A549 (cell line): ENCODE measurements at regions not wholly inside any gene's neighbourhood (a gene's known extent, or its start where the extent isn't known, plus 50 kb on each side); places are given as distances from the start of the nearest gene placed in this dataset.

Experiments
- ATAC-seq, 2 experiments: fragments of 200-7000 bp in 1 of 2; fragments of >200 bp in 1 of 2; cut with Nextera tagmentation in 1 of 2; cut with Tn5 transposase in 1 of 2; 3 replicates each; pipeline versions ENCODE4 v1.8.0 to v1.9.1; 2018 to 2020; ENCODE audit warnings: mild to moderate bottlenecking in 1 of 2, moderate library complexity in 1 of 2
- CTCF ChIA-PET: fragments of 300-600 bp; sonication (Branson Sonifier 250); formaldehyde crosslinking; extraction: SDS; loops from one replicate; lab custom pipeline; 2021; ENCODE audit warnings: antibody characterized with exemption, inconsistent platforms; lab: Yijun Ruan, JAX
- POLR2A ChIA-PET: fragments of 350-600 bp; formaldehyde crosslinking; extraction: SDS; loops from one replicate; lab custom pipeline; 2021; ENCODE audit warnings: antibody characterized with exemption, inconsistent platforms; lab: Yijun Ruan, JAX
- DNase-seq, 2 experiments: peaks; one replicate each; pipeline versions ENCODE4 v3.0.0 to v3.0.0-alpha.2; 2011 to 2016; ENCODE audit warnings: low read depth in 1 of 2, low spot score in 1 of 2
- FAIRE-seq: peaks from 2 replicates; lab custom pipeline; 2011; peaks lifted over from hg19 to GRCh38; lab: Jason Lieb, UNC
- H3K27ac ChIP-seq, 2 experiments: fragments of >200 bp; sonication (Bioruptor Twin); formaldehyde crosslinking; 3 replicates each; pipeline ENCODE4 v1.5.1; 2016 to 2017
- H3K4me1 ChIP-seq: fragments of >200 bp; sonication (Bioruptor Twin); formaldehyde crosslinking; 3 replicates; pipeline ENCODE4 v1.6.1; 2016
- H3K4me2 ChIP-seq: fragments of >200 bp; sonication (Bioruptor Twin); formaldehyde crosslinking; 3 replicates; pipeline ENCODE4 v1.6.1; 2016
- H3K4me3 ChIP-seq: fragments of >200 bp; sonication (Bioruptor Twin); formaldehyde crosslinking; 3 replicates; pipeline ENCODE4 v1.5.1; 2016
- H3K9me3 ChIP-seq: fragments of >200 bp; sonication (Bioruptor Twin); formaldehyde crosslinking; 3 replicates; pipeline ENCODE4 v1.6.1; 2016
- BHLHE40 ChIP-seq: IDR thresholded peaks from 2 replicates; pipeline ENCODE4 v1.6.1; 2012; ENCODE audit warnings: low read depth, low read length, inconsistent platforms
- CEBPB ChIP-seq, 2 experiments: fragments of >200 bp in 1 of 2; sonication (Bioruptor Twin) in 1 of 2; formaldehyde crosslinking in 1 of 2; IDR thresholded peaks; 2 replicates each; pipeline ENCODE4 v1.6.1; 2012 to 2016
- EHMT2 ChIP-seq: fragments of 200-600 bp; sonication (generic); IDR thresholded peaks from 2 replicates; pipeline ENCODE4 v1.6.1; 2016; ENCODE audit warnings: antibody characterized with exemption, low read depth, mild to moderate bottlenecking, moderate library complexity
- ESRRA ChIP-seq: fragments of 150-350 bp; IDR thresholded peaks from 2 replicates; pipeline ENCODE4 v1.6.1; 2014; ENCODE audit warnings: mild to moderate bottlenecking, low read length, borderline replicate concordance
- FOSL2 ChIP-seq, 2 experiments: fragments of 450-650 bp in 1 of 2; fragments of >200 bp in 1 of 2; sonication (Bioruptor Twin) in 1 of 2; formaldehyde crosslinking; IDR thresholded peaks; 2 replicates each; pipeline versions ENCODE4 v1.5.0 to v1.6.1; 2016 to 2020; ENCODE audit warnings: mild to moderate bottlenecking in 1 of 2, moderate library complexity in 1 of 2
- HOXB13 ChIP-seq: fragments of 250-450 bp; sonication (Bioruptor Pico); IDR thresholded peaks from 2 replicates; pipeline ENCODE4 v1.5.0; 2020; ENCODE audit warnings: low read depth, mild to moderate bottlenecking, moderate library complexity
- JUN ChIP-seq, 2 experiments: fragments of >200 bp; sonication (Bioruptor Twin); formaldehyde crosslinking; IDR thresholded peaks; 2 replicates in 1 of 2; 3 replicates in 1 of 2; pipeline ENCODE4 v1.6.1; 2016 to 2017
- KDM1A ChIP-seq: fragments of 200-600 bp; sonication (generic); IDR thresholded peaks from 2 replicates; pipeline ENCODE4 v1.6.1; 2016; ENCODE audit warnings: low read depth, mild to moderate bottlenecking
- KDM5A ChIP-seq: fragments of 200-600 bp; sonication (generic); IDR thresholded peaks from 2 replicates; pipeline ENCODE4 v1.6.1; 2016; ENCODE audit warnings: antibody characterized with exemption, mild to moderate bottlenecking
- MAFK ChIP-seq: fragments of 450-650 bp; IDR thresholded peaks from 2 replicates; pipeline ENCODE4 v1.6.1; 2014; ENCODE audit not compliant: partially characterized antibody
- MAZ ChIP-seq: fragments of 150-350 bp; IDR thresholded peaks from 2 replicates; pipeline ENCODE4 v1.6.1; 2014; ENCODE audit warnings: antibody characterized with exemption, low read depth, low read length, borderline replicate concordance
- NFE2L2 ChIP-seq: fragments of 150-350 bp; conservative IDR thresholded peaks from 2 replicates; pipeline ENCODE4 v1.6.1; 2014; ENCODE audit warnings: low read length
- NR3C1 ChIP-seq: fragments of >200 bp; sonication (Bioruptor Twin); formaldehyde crosslinking; IDR thresholded peaks from 3 replicates; pipeline ENCODE4 v1.6.1; 2017
- PHF8 ChIP-seq: fragments of 200-600 bp; sonication (generic); IDR thresholded peaks from 2 replicates; pipeline ENCODE4 v1.6.1; 2016; ENCODE audit warnings: low read depth, mild to moderate bottlenecking, antibody characterized with exemption, moderate library complexity, borderline replicate concordance
- RAD21 ChIP-seq, 2 experiments: fragments of >200 bp in 1 of 2; sonication (Bioruptor Twin) in 1 of 2; formaldehyde crosslinking in 1 of 2; IDR thresholded peaks in 1 of 2; conservative IDR thresholded peaks in 1 of 2; 2 replicates in 1 of 2; 3 replicates in 1 of 2; pipeline ENCODE4 v1.6.1; 2012 to 2018; ENCODE audit warnings: inconsistent platforms in 1 of 2
- RARB ChIP-seq: fragments of 250-450 bp; sonication (Bioruptor Pico); IDR thresholded peaks from 2 replicates; pipeline ENCODE4 v1.8.0; 2021; ENCODE audit warnings: mild to moderate bottlenecking, moderate library complexity
- RNF2 ChIP-seq: fragments of 200-600 bp; sonication (generic); IDR thresholded peaks from 2 replicates; pipeline ENCODE4 v1.6.1; 2016; ENCODE audit warnings: low read depth, mild to moderate bottlenecking, antibody characterized with exemption, moderate library complexity, borderline replicate concordance
- SMC3 ChIP-seq: fragments of >200 bp; sonication (Bioruptor Twin); formaldehyde crosslinking; IDR thresholded peaks from 3 replicates; pipeline ENCODE4 v1.6.1; 2018; ENCODE audit warnings: inconsistent platforms
- SREBF2 ChIP-seq: fragments of 450-650 bp; IDR thresholded peaks from 2 replicates; pipeline ENCODE4 v1.6.1; 2014; ENCODE audit warnings: mild to moderate bottlenecking, moderate library complexity
- ZNF302 ChIP-seq: fragments of 250-450 bp; sonication (Bioruptor Pico); IDR thresholded peaks from 2 replicates; pipeline ENCODE4 v1.9.0; 2021; ENCODE audit warnings: inconsistent platforms, mild to moderate bottlenecking, moderate library complexity
- ZSCAN20 ChIP-seq: fragments of 250-450 bp; sonication (Bioruptor Pico); IDR thresholded peaks from 2 replicates; pipeline ENCODE4 v1.8.0; 2022; ENCODE audit warnings: mild to moderate bottlenecking, moderate library complexity
- WGBS: methylation state at CpG from one replicate; pipeline ENCODE4 v1.1.6; 2017; ENCODE audit errors: missing lambda C conversion rate; 5-methylcytosine and 5-hydroxymethylcytosine counted together
- TF ChIP-seq, protein P1 (sequence below): IDR thresholded peaks from 2 replicates; pipeline ENCODE4 v1.6.1; 2012; ENCODE audit warnings: low read depth, borderline replicate concordance
- TF ChIP-seq, protein P2 (sequence below): fragments of 450-650 bp; IDR thresholded peaks from 2 replicates; pipeline ENCODE4 v1.6.1; 2014; ENCODE audit warnings: antibody characterized with exemption
- TF ChIP-seq, protein P3 (sequence below): IDR thresholded peaks from 2 replicates; pipeline ENCODE4 v1.6.1; 2012
- TF ChIP-seq, protein P4 (sequence below): fragments of >200 bp; sonication (Bioruptor Twin); formaldehyde crosslinking; IDR thresholded peaks from 3 replicates; pipeline ENCODE4 v1.6.1; 2016
- TF ChIP-seq, protein P5 (sequence below): fragments of >200 bp; sonication (Bioruptor Twin); formaldehyde crosslinking; IDR thresholded peaks from 2 replicates; pipeline ENCODE4 v1.6.1; 2016
- TF ChIP-seq, protein P6 (sequence below): fragments of 150-350 bp; IDR thresholded peaks from 2 replicates; pipeline ENCODE4 v1.6.1; 2014; ENCODE audit warnings: low read depth, mild to moderate bottlenecking, low read length
- TF ChIP-seq, protein P7 (sequence below): fragments of 250-450 bp; sonication (Bioruptor Pico); IDR thresholded peaks from 2 replicates; pipeline ENCODE4 v1.5.0; 2020; ENCODE audit warnings: low read depth, mild to moderate bottlenecking, moderate library complexity
- TF ChIP-seq, protein P8 (sequence below): IDR thresholded peaks from 2 replicates; pipeline ENCODE4 v1.6.1; 2012

DNA sequence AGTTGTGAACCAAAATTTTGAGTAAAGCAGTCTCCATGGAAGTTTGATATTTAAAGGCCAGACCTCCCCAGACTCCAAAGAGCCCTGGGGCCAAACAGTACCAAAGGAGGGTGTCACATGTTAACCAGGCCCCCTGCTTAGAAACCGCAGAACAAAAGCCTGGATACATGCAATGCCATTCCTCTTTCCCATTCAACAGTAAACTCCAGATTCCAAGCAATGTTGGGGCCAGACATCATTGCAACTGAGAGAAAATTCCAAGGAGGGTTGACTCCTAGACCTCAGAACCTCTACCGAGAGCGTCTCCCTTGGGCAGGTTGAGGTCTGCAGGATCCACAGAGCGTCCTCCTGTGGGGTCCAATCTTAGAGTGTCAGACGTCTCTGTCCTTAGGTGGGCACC is 404.4 kb upstream of the SYT4 start (continued):
- TF ChIP-seq, protein P1, sequence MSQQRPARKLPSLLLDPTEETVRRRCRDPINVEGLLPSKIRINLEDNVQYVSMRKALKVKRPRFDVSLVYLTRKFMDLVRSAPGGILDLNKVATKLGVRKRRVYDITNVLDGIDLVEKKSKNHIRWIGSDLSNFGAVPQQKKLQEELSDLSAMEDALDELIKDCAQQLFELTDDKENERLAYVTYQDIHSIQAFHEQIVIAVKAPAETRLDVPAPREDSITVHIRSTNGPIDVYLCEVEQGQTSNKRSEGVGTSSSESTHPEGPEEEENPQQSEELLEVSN, result no peak
- TF ChIP-seq KDM1A (no peak), NFE2L2 (no peak), MAFK (no peak), RNF2 (no peak), JUN (IDR thresholded peaks at IDR 0.05) (no peak), CEBPB (IDR thresholded peaks at IDR 0.05) (no peak)
- TF ChIP-seq, protein P2, sequence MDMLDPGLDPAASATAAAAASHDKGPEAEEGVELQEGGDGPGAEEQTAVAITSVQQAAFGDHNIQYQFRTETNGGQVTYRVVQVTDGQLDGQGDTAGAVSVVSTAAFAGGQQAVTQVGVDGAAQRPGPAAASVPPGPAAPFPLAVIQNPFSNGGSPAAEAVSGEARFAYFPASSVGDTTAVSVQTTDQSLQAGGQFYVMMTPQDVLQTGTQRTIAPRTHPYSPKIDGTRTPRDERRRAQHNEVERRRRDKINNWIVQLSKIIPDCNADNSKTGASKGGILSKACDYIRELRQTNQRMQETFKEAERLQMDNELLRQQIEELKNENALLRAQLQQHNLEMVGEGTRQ, result no peak

DNA sequence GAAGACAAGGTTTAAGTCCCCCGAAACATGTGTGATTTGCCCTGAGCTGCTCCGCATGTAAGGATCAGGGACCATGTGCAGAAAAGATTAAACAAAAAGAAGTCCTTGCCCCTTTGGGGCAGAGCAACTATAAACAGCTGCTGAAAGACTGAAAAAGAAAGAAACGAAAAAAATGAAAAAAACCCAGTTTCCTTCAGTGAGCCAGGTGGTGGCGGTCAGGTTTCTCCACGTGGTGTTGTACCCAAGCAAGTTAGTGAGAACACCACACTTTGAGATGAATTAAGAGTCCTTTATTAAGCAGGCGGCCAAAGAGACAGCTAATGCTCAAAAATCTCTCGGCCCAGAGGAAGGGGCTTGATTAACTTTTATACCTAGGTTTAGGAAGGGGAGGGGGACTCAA is 404.9 kb upstream of the SYT4 start:
- CTCF ChIA-PET, result no interaction called here
- no peaks in the 10 kb centered on the region for H3K9me3 ChIP-seq
- ATAC-seq (no peak), FAIRE-seq (no peak), DNase-seq (no peak)
- POLR2A ChIA-PET, result no interaction called here
- H3K27ac ChIP-seq, result no peak overlapping the region
- no peak overlapping the region for H3K4me3 ChIP-seq
- H3K4me2 ChIP-seq, result no peak overlapping the region
- TF ChIP-seq, protein P3, sequence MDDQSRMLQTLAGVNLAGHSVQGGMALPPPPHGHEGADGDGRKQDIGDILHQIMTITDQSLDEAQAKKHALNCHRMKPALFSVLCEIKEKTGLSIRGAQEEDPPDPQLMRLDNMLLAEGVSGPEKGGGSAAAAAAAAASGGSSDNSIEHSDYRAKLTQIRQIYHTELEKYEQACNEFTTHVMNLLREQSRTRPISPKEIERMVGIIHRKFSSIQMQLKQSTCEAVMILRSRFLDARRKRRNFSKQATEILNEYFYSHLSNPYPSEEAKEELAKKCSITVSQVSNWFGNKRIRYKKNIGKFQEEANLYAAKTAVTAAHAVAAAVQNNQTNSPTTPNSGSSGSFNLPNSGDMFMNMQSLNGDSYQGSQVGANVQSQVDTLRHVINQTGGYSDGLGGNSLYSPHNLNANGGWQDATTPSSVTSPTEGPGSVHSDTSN, result no peak
- TF ChIP-seq RARB (CRISPR knock-in tag) (no peak), NR3C1 (no peak), MAFK (no peak), EHMT2 (no peak), ZSCAN20 (CRISPR knock-in tag) (no peak), HOXB13 (CRISPR knock-in tag) (no peak), MAZ (no peak), BHLHE40 (no peak), NFE2L2 (no peak), RNF2 (no peak), RAD21 (conservative IDR thresholded peaks at IDR 0.05 in 1 of 2, IDR thresholded peaks at IDR 0.05 in 1 of 2) (no peak), KDM5A (no peak)
- TF ChIP-seq, protein P1, result no peak
- TF ChIP-seq, protein P4, sequence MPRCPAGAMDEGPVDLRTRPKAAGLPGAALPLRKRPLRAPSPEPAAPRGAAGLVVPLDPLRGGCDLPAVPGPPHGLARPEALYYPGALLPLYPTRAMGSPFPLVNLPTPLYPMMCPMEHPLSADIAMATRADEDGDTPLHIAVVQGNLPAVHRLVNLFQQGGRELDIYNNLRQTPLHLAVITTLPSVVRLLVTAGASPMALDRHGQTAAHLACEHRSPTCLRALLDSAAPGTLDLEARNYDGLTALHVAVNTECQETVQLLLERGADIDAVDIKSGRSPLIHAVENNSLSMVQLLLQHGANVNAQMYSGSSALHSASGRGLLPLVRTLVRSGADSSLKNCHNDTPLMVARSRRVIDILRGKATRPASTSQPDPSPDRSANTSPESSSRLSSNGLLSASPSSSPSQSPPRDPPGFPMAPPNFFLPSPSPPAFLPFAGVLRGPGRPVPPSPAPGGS, result no peak
- TF ChIP-seq, protein P5, sequence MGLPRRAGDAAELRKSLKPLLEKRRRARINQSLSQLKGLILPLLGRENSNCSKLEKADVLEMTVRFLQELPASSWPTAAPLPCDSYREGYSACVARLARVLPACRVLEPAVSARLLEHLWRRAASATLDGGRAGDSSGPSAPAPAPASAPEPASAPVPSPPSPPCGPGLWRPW, result no peak
- H3K4me1 ChIP-seq, result no peaks in the 10 kb centered on the region
- WGBS, result 17% methylated on average over 7 of the region's 7 CpGs

DNA sequence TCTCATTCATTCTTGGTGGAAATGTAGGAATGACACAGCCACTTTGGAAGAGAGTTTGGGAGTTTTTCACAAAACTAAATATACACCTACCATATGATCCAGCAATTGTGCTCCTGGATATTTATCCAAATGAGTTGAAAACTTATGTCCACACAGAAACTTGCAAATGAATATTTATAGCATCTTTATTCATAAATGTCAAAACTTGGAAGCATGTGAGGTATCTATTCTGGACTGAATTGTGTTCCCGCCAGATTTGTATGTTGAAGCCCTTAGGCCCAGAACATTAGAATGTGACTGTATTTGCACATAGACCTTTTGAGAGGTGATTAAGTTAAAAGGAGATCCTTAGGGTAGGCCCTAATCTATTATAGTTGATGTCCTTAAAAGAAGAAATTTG is 409.4 kb upstream of the SYT4 start:
- ChIA-PET POLR2A (no interaction called here), CTCF (no interaction called here)
- Histone ChIP-seq H3K9me3 (no peaks in the 10 kb centered on the region), H3K4me1 (no peaks in the 10 kb centered on the region), H3K4me2 (no peak overlapping the region), H3K27ac (no peak overlapping the region), H3K4me3 (no peak overlapping the region)
- WGBS, result 80% methylated on average over 1 of the region's 1 CpG
- DNase-seq (no peak), FAIRE-seq (no peak), ATAC-seq (no peak)
- TF ChIP-seq, protein P6, sequence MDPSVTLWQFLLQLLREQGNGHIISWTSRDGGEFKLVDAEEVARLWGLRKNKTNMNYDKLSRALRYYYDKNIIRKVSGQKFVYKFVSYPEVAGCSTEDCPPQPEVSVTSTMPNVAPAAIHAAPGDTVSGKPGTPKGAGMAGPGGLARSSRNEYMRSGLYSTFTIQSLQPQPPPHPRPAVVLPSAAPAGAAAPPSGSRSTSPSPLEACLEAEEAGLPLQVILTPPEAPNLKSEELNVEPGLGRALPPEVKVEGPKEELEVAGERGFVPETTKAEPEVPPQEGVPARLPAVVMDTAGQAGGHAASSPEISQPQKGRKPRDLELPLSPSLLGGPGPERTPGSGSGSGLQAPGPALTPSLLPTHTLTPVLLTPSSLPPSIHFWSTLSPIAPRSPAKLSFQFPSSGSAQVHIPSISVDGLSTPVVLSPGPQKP, result no peak
- no peak for TF ChIP-seq FOSL2 (IDR thresholded peaks at IDR 0.05)
- TF ChIP-seq FOSL2 (CRISPR knock-in tag; IDR thresholded peaks at IDR 0.05), result no peak
- TF ChIP-seq, protein P7, sequence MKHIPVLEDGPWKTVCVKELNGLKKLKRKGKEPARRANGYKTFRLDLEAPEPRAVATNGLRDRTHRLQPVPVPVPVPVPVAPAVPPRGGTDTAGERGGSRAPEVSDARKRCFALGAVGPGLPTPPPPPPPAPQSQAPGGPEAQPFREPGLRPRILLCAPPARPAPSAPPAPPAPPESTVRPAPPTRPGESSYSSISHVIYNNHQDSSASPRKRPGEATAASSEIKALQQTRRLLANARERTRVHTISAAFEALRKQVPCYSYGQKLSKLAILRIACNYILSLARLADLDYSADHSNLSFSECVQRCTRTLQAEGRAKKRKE (CRISPR knock-in tag), result no peak
- TF ChIP-seq SREBF2, result no peak
- no peak for TF ChIP-seq ZSCAN20 (CRISPR knock-in tag)
- no peak for TF ChIP-seq ZNF302 (CRISPR knock-in tag)
- TF ChIP-seq SMC3, result no peak
- TF ChIP-seq, protein P5, result no peak
- TF ChIP-seq, protein P8, sequence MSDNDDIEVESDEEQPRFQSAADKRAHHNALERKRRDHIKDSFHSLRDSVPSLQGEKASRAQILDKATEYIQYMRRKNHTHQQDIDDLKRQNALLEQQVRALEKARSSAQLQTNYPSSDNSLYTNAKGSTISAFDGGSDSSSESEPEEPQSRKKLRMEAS, result no peak
- no peak for TF ChIP-seq ESRRA
- TF ChIP-seq PHF8, result no peak
